ENCODE measurements at regions not wholly inside any gene's neighbourhood (a gene's known extent, or its start where the extent isn't known, plus 50 kb on each side); places are given as distances from the start of the nearest gene placed in this dataset.

DNA sequence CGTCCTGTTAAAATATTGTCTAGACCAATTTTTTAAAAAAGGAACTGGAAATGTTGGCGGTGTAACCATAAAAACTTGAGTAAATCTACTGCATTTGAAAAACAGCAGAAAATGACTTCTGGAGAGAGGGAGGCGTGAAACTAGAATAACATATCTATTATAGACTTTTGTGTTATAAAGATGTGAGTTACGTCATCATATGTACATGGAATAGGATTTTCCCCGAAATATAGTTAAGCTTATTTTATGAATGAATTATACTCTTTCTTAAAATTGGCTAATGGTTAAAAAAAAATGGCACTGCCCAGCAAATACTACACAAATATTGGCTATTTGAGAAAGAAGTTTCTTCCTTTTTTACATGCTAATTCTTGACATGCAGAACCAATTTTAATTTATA is 147.1 kb upstream of the TEX13C start:
- H3K27ac ChIP-seq (ENCODE audit: low read depth in 1 of 2, low read length in 2 of 2): no peak overlapping the region

DNA sequence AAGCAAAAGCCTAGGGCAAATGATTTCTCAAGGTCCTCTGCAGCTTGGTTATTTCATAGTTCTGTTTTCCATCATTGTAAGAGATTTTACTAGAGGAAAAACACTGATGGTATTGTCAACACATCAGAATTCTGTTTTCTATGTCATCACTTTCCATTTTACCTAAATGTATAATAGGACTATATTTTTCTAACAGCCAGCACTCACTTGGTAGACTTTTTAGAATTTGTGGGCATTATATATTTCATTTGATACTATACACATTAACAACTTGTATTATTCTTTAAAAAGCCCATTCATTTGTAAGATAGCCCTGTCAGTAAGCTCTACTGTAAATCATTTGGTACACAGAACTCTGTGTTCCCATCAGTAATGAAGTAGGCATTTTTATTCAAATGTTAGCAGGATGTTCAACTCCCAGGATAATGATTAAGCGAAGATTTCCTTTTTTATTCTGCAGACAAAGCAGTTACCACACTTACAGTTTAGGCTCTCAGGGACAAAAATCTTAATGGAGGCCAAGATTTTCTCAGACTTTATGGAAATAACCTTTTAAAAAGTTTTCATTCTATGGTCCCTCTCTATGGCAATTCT is 143.6 kb upstream of the TEX13C start:
- Histone ChIP-seq H3K27me3 (ENCODE audit: control insufficient read depth in 4 of 4, insufficient read depth in 4 of 4, low read length in 3 of 4) (no peaks in the 10 kb centered on the region), H3K4me3 (ENCODE audit: low read depth in 1 of 3, low read length in 3 of 3) (no peak overlapping the region), H3K9ac (ENCODE audit: low read depth in 1 of 2, low read length in 2 of 2) (no peak overlapping the region), H3K9me3 (ENCODE audit: control insufficient read depth in 4 of 4, low read length in 3 of 4) (no peaks in the 10 kb centered on the region), H3K36me3 (ENCODE audit: control insufficient read depth in 4 of 4, insufficient read depth in 3 of 4, low read depth in 1 of 4, low read length in 3 of 4) (no peaks in the 10 kb centered on the region), H3K4me1 (ENCODE audit: control insufficient read depth in 4 of 4, insufficient read depth in 4 of 4, low read length in 3 of 4) (no peaks in the 10 kb centered on the region), H3K27ac (ENCODE audit: low read depth in 1 of 2, low read length in 2 of 2) (no peak overlapping the region)
- WGBS: 0% methylated on average over 1 of the region's 1 CpG
- DNase-seq (ENCODE audit: low spot score): no peak
- no peak for TF ChIP-seq YY1 (IDR thresholded peaks at IDR 0.05)
- no peak for TF ChIP-seq HNF4A (conservative IDR thresholded peaks at IDR 0.05)
- TF ChIP-seq SP1 (IDR thresholded peaks at IDR 0.05): no peak
- TF ChIP-seq, protein P1, sequence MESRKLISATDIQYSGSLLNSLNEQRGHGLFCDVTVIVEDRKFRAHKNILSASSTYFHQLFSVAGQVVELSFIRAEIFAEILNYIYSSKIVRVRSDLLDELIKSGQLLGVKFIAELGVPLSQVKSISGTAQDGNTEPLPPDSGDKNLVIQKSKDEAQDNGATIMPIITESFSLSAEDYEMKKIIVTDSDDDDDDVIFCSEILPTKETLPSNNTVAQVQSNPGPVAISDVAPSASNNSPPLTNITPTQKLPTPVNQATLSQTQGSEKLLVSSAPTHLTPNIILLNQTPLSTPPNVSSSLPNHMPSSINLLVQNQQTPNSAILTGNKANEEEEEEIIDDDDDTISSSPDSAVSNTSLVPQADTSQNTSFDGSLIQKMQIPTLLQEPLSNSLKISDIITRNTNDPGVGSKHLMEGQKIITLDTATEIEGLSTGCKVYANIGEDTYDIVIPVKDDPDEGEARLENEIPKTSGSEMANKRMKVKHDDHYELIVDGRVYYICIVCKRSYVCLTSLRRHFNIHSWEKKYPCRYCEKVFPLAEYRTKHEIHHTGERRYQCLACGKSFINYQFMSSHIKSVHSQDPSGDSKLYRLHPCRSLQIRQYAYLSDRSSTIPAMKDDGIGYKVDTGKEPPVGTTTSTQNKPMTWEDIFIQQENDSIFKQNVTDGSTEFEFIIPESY (IDR thresholded peaks at IDR 0.05): no peak
- TF ChIP-seq, protein P2, sequence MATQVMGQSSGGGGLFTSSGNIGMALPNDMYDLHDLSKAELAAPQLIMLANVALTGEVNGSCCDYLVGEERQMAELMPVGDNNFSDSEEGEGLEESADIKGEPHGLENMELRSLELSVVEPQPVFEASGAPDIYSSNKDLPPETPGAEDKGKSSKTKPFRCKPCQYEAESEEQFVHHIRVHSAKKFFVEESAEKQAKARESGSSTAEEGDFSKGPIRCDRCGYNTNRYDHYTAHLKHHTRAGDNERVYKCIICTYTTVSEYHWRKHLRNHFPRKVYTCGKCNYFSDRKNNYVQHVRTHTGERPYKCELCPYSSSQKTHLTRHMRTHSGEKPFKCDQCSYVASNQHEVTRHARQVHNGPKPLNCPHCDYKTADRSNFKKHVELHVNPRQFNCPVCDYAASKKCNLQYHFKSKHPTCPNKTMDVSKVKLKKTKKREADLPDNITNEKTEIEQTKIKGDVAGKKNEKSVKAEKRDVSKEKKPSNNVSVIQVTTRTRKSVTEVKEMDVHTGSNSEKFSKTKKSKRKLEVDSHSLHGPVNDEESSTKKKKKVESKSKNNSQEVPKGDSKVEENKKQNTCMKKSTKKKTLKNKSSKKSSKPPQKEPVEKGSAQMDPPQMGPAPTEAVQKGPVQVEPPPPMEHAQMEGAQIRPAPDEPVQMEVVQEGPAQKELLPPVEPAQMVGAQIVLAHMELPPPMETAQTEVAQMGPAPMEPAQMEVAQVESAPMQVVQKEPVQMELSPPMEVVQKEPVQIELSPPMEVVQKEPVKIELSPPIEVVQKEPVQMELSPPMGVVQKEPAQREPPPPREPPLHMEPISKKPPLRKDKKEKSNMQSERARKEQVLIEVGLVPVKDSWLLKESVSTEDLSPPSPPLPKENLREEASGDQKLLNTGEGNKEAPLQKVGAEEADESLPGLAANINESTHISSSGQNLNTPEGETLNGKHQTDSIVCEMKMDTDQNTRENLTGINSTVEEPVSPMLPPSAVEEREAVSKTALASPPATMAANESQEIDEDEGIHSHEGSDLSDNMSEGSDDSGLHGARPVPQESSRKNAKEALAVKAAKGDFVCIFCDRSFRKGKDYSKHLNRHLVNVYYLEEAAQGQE (IDR thresholded peaks at IDR 0.05): no peak
- no peak for TF ChIP-seq EGR1 (IDR thresholded peaks at IDR 0.05; ENCODE audit: low read depth in 2 of 2)
- no peak for TF ChIP-seq FOXA2 (IDR thresholded peaks at IDR 0.05)
- TF ChIP-seq TAF1 (conservative IDR thresholded peaks at IDR 0.05): no peak
- TF ChIP-seq JUND (IDR thresholded peaks at IDR 0.05): no peak
- TF ChIP-seq GABPA (IDR thresholded peaks at IDR 0.05 in 1 of 2, conservative IDR thresholded peaks at IDR 0.05 in 1 of 2): no peak
- TF ChIP-seq, protein P3, sequence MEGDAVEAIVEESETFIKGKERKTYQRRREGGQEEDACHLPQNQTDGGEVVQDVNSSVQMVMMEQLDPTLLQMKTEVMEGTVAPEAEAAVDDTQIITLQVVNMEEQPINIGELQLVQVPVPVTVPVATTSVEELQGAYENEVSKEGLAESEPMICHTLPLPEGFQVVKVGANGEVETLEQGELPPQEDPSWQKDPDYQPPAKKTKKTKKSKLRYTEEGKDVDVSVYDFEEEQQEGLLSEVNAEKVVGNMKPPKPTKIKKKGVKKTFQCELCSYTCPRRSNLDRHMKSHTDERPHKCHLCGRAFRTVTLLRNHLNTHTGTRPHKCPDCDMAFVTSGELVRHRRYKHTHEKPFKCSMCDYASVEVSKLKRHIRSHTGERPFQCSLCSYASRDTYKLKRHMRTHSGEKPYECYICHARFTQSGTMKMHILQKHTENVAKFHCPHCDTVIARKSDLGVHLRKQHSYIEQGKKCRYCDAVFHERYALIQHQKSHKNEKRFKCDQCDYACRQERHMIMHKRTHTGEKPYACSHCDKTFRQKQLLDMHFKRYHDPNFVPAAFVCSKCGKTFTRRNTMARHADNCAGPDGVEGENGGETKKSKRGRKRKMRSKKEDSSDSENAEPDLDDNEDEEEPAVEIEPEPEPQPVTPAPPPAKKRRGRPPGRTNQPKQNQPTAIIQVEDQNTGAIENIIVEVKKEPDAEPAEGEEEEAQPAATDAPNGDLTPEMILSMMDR (IDR thresholded peaks at IDR 0.05; ENCODE audit: low read depth, low read length, missing input control): no peak
- TF ChIP-seq, protein P4, sequence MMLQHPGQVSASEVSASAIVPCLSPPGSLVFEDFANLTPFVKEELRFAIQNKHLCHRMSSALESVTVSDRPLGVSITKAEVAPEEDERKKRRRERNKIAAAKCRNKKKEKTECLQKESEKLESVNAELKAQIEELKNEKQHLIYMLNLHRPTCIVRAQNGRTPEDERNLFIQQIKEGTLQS (IDR thresholded peaks at IDR 0.05): no peak
- TF ChIP-seq NR2F2 (IDR thresholded peaks at IDR 0.05): no peak
- no peak for TF ChIP-seq RXRA (IDR thresholded peaks at IDR 0.05)
- TF ChIP-seq, protein P5, sequence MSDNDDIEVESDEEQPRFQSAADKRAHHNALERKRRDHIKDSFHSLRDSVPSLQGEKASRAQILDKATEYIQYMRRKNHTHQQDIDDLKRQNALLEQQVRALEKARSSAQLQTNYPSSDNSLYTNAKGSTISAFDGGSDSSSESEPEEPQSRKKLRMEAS (IDR thresholded peaks at IDR 0.05): no peak
- TF ChIP-seq FOXA1 (IDR thresholded peaks at IDR 0.05): no peak
- no peak for TF ChIP-seq RAD21 (IDR thresholded peaks at IDR 0.05)
- TF ChIP-seq HNF4G (IDR thresholded peaks at IDR 0.05): no peak

More for the DNA sequence above, 147.1 kb upstream of the TEX13C start:
- Histone ChIP-seq H3K9ac (ENCODE audit: low read depth in 1 of 2, low read length in 2 of 2) (no peak overlapping the region), H3K27me3 (ENCODE audit: control insufficient read depth in 4 of 4, insufficient read depth in 4 of 4, low read length in 3 of 4) (no peaks in the 10 kb centered on the region), H3K9me3 (ENCODE audit: control insufficient read depth in 4 of 4, low read length in 3 of 4) (no peaks in the 10 kb centered on the region), H3K4me1 (ENCODE audit: control insufficient read depth in 4 of 4, insufficient read depth in 4 of 4, low read length in 3 of 4) (no peaks in the 10 kb centered on the region), H3K4me3 (ENCODE audit: low read depth in 1 of 3, low read length in 3 of 3) (no peak overlapping the region), H3K36me3 (ENCODE audit: control insufficient read depth in 4 of 4, insufficient read depth in 3 of 4, low read depth in 1 of 4, low read length in 3 of 4) (no peaks in the 10 kb centered on the region)
- 82% methylated on average over 5 of the region's 5 CpGs for WGBS
- TF ChIP-seq, protein P2 (IDR thresholded peaks at IDR 0.05): no peak
- TF ChIP-seq SP1 (IDR thresholded peaks at IDR 0.05): no peak
- TF ChIP-seq RAD21 (IDR thresholded peaks at IDR 0.05): no peak
- TF ChIP-seq HNF4G (IDR thresholded peaks at IDR 0.05): no peak
- TF ChIP-seq HNF4A (conservative IDR thresholded peaks at IDR 0.05): no peak
- no peak for TF ChIP-seq TAF1 (conservative IDR thresholded peaks at IDR 0.05)
- TF ChIP-seq GABPA (IDR thresholded peaks at IDR 0.05 in 1 of 2, conservative IDR thresholded peaks at IDR 0.05 in 1 of 2): no peak
- TF ChIP-seq FOXA2 (IDR thresholded peaks at IDR 0.05): no peak
- TF ChIP-seq JUND (IDR thresholded peaks at IDR 0.05): no peak
- TF ChIP-seq YY1 (IDR thresholded peaks at IDR 0.05): no peak
- no peak for DNase-seq (ENCODE audit: low spot score)

Data from liver (tissue), 8 donors.